ENCODE measurements at regions not wholly inside any gene's neighbourhood (a gene's known extent, or its start where the extent isn't known, plus 50 kb on each side); places are given as distances from the start of the nearest gene placed in this dataset.

- no peak for TF ChIP-seq CTCF (IDR thresholded peaks at IDR 0.05)
- CTCF ChIA-PET: interaction anchor here (1.3 kb wide), 1 partner anchor 27 kb away, joined by 3 read pairs; no protein-coding TSS in a partner anchor
- POLR2A ChIA-PET: interaction anchor here (1.0 kb wide), 1 partner anchor 47 kb away, joined by 3 read pairs; no protein-coding TSS in a partner anchor
- Mint-ChIP-seq H3K4me3 (no peak overlapping the region), H3K36me3 (ENCODE audit: low read depth) (peaks cover 4% of the 10 kb centered on the region), H3K27ac (no peak overlapping the region), H3K9me3 (peaks cover 11% of the 10 kb centered on the region), H3K4me1 (ENCODE audit: low read depth) (peaks cover 48% of the 10 kb centered on the region), H3K27me3 (no peaks in the 10 kb centered on the region)
- ATAC-seq (no peak), DNase-seq (no peak)
- intact Hi-C loops (cut with micrococcal nuclease): no loop called here
Measured at GRCh38 chr11:128372977-128373376, 214.4 kb downstream of the ETS1 start.

- CTCF ChIA-PET: interaction anchor here (0.9 to 1.5 kb wide), 3 partner anchors 13 to 464 kb away, joined by 3 to 4 read pairs (median 3); no protein-coding TSS in a partner anchor
- no peak for TF ChIP-seq CTCF (IDR thresholded peaks at IDR 0.05)
- intact Hi-C loops (cut with micrococcal nuclease): no loop called here
Measured at GRCh38 chr11:128367573-128367972, 219.8 kb downstream of the ETS1 start.

GRCh38 chr11:128365044-128365443, 222.3 kb downstream of the ETS1 start:
- no peak for TF ChIP-seq CTCF (IDR thresholded peaks at IDR 0.05)
- POLR2A ChIA-PET: no interaction called here
- no peak overlapping the region for H3K27ac Mint-ChIP-seq
- H3K9me3 Mint-ChIP-seq: no peaks in the 10 kb centered on the region
- DNase-seq (peak; percentile 20), ATAC-seq (peak; percentile 51)
- CTCF ChIA-PET: interaction anchor here (1.1 kb wide), 1 partner anchor 14 kb away, joined by 3 read pairs; no protein-coding TSS in a partner anchor
- peaks cover 12% of the 10 kb centered on the region for H3K4me1 Mint-ChIP-seq (ENCODE audit: low read depth)
- intact Hi-C loops (cut with micrococcal nuclease): no loop called here
- no peaks in the 10 kb centered on the region for H3K36me3 Mint-ChIP-seq (ENCODE audit: low read depth)
- H3K4me3 Mint-ChIP-seq: no peak overlapping the region
- no peaks in the 10 kb centered on the region for H3K27me3 Mint-ChIP-seq

More at GRCh38 chr11:128367573-128367972, 219.8 kb downstream of the ETS1 start:
- peaks cover 25% of the 10 kb centered on the region for H3K4me1 Mint-ChIP-seq (ENCODE audit: low read depth)
- H3K27me3 Mint-ChIP-seq: no peaks in the 10 kb centered on the region
- ATAC-seq (peak; percentile 81), DNase-seq (peak; percentile 55)
- no peaks in the 10 kb centered on the region for H3K36me3 Mint-ChIP-seq (ENCODE audit: low read depth)
- no peak overlapping the region for H3K4me3 Mint-ChIP-seq
- peak overlapping the region; percentile 30 for H3K27ac Mint-ChIP-seq
- no peaks in the 10 kb centered on the region for H3K9me3 Mint-ChIP-seq
- POLR2A ChIA-PET: interaction anchor here (0.5 to 1.8 kb wide), 3 partner anchors 8 to 98 kb away, joined by 3 to 5 read pairs (median 4); no protein-coding TSS in a partner anchor

GRCh38 chr11:128361451-128362020, 225.8 kb downstream of the ETS1 start:
- Mint-ChIP-seq H3K27ac (no peak overlapping the region), H3K4me3 (no peak overlapping the region), H3K27me3 (no peaks in the 10 kb centered on the region), H3K4me1 (ENCODE audit: low read depth) (peaks cover 9% of the 10 kb centered on the region), H3K36me3 (ENCODE audit: low read depth) (no peaks in the 10 kb centered on the region), H3K9me3 (no peaks in the 10 kb centered on the region)
- ATAC-seq (no peak), DNase-seq (no peak)
- POLR2A ChIA-PET: interaction anchor here (0.6 kb wide), 1 partner anchor 156 kb away, joined by 3 read pairs; no protein-coding TSS in a partner anchor
- no peak for TF ChIP-seq CTCF (IDR thresholded peaks at IDR 0.05)
- intact Hi-C loops (cut with micrococcal nuclease): no loop called here
- CTCF ChIA-PET: no interaction called here

- H3K4me1 Mint-ChIP-seq (ENCODE audit: low read depth): peaks cover 9% of the 10 kb centered on the region
- no peaks in the 10 kb centered on the region for H3K9me3 Mint-ChIP-seq
- no peak for DNase-seq
- intact Hi-C loops (cut with micrococcal nuclease): no loop called here
- no peaks in the 10 kb centered on the region for H3K27me3 Mint-ChIP-seq
- H3K36me3 Mint-ChIP-seq (ENCODE audit: low read depth): no peaks in the 10 kb centered on the region
- H3K4me3 Mint-ChIP-seq: no peak overlapping the region
- ChIA-PET CTCF (interaction anchor here (1.1 kb wide), 1 partner anchor 17 kb away, joined by 3 read pairs; no protein-coding TSS in a partner anchor), POLR2A (interaction anchor here (0.7 to 1.1 kb wide), 2 partner anchors 12 to 14 kb away, joined by 3 read pairs; no protein-coding TSS in a partner anchor)
- ATAC-seq: no peak
- H3K27ac Mint-ChIP-seq: no peak overlapping the region
- no peak for TF ChIP-seq CTCF (IDR thresholded peaks at IDR 0.05)
Measured at GRCh38 chr11:128359515-128359914, 227.8 kb downstream of the ETS1 start.
